Endometrial microvascular endothelial cells (primary cell): ENCODE measurements at regions not wholly inside any gene's neighbourhood (a gene's known extent, or its start where the extent isn't known, plus 50 kb on each side); places are given as distances from the start of the nearest gene placed in this dataset.

ENCODE experiments used
- in situ Hi-C: cut with HindIII; loops from 2 replicates; pipeline ENCODE4 v1.10.0; 2017; ENCODE audit warnings: low sequenced_read_pairs, low pct_unique_long_range_greater_than_20kb; ENCODE audit errors: inconsistent ontology term

GRCh38 chr7:155880721-155881120, 68.5 kb upstream of the SHH start:
- in situ Hi-C loops, result no loop called here

GRCh38 chr7:155879592-155879991, 67.3 kb upstream of the SHH start:
- in situ Hi-C loops, result no loop called here

GRCh38 chr7:155878674-155879073, 66.4 kb upstream of the SHH start:
- in situ Hi-C loops, result no loop called here

GRCh38 chr7:155878250-155878649, 66.0 kb upstream of the SHH start:
- in situ Hi-C loops, result no loop called here

- in situ Hi-C loops, result no loop called here
Measured at GRCh38 chr7:155877167-155877566, 64.9 kb upstream of the SHH start.

GRCh38 chr7:155874411-155874810, 62.1 kb upstream of the SHH start:
- in situ Hi-C loops, result no loop called here

GRCh38 chr7:155874010-155874409, 61.7 kb upstream of the SHH start:
- in situ Hi-C loops, result no loop called here

- in situ Hi-C loops, result no loop called here
Measured at GRCh38 chr7:155872678-155873369, 60.6 kb upstream of the SHH start.

- in situ Hi-C loops, result no loop called here
Measured at GRCh38 chr7:155871211-155871610, 58.9 kb upstream of the SHH start.

- in situ Hi-C loops, result no loop called here
Measured at GRCh38 chr7:155870334-155871180, 58.3 kb upstream of the SHH start.

GRCh38 chr7:155869784-155870076, 57.5 kb upstream of the SHH start:
- in situ Hi-C loops, result no loop called here

GRCh38 chr7:155868955-155869783, 56.9 kb upstream of the SHH start:
- in situ Hi-C loops, result no loop called here

GRCh38 chr7:155867734-155868400, 55.6 kb upstream of the SHH start:
- in situ Hi-C loops, result no loop called here

- in situ Hi-C loops, result no loop called here
Measured at GRCh38 chr7:155867280-155867679, 55.0 kb upstream of the SHH start.

- in situ Hi-C loops, result no loop called here
Measured at GRCh38 chr7:155865830-155866525, 53.7 kb upstream of the SHH start.

- in situ Hi-C loops, result no loop called here
Measured at GRCh38 chr7:155864991-155865690, 52.9 kb upstream of the SHH start.

- in situ Hi-C loops, result no loop called here
Measured at GRCh38 chr7:155864271-155864985, 52.2 kb upstream of the SHH start.
